HCT116 (cell line): ENCODE measurements at regions not wholly inside any gene's neighbourhood (a gene's known extent, or its start where the extent isn't known, plus 50 kb on each side); places are given as distances from the start of the nearest gene placed in this dataset.

ENCODE experiments used
- ATAC-seq: fragments of 200-7000 bp; cut with Tn5 transposase; 2 replicates; pipeline ENCODE4 v1.9.1; 2020; ENCODE audit warnings: mild to moderate bottlenecking, moderate library complexity
- BruUV-seq: library from RNA; stranded (reverse); fragments of 400-500 nt; replicated peaks from 2 replicates; lab custom pipeline; 2021; lab: Mats Ljungman, UMichigan
- CTCF ChIA-PET: fragments of 300-600 bp; sonication (Branson Sonifier 250); formaldehyde crosslinking; loops from one replicate; lab custom pipeline; 2021; ENCODE audit warnings: antibody characterized with exemption; lab: Charles Lee
- POLR2A ChIA-PET: fragments of 300-600, 350-600 bp; sonication (Branson Sonifier 250); formaldehyde crosslinking; loops from one replicate; lab custom pipeline; 2021; ENCODE audit warnings: antibody characterized with exemption; lab: Charles Lee
- RAD21 ChIA-PET, 2 experiments: fragments of 300-600 bp; sonication (Branson Sonifier 250); formaldehyde crosslinking; loops; one replicate each; lab custom pipeline; 2023; ENCODE audit warnings: low total read pairs in 2 of 2; ENCODE audit not compliant: uncharacterized antibody in 2 of 2, unreplicated experiment in 2 of 2, low non-redundant PET in 1 of 2; lab: Charles Lee
- DNase-seq: peaks from one replicate; pipeline ENCODE4 v3.0.0-alpha.2; 2010; ENCODE audit warnings: low read depth, low spot score
- H2AFZ ChIP-seq: fragments of 200-600 bp; shearing (Covaris generic), sonication (generic); 2 replicates; pipeline ENCODE4 v1.6.1; 2017; ENCODE audit warnings: low read depth, mixed run types, mixed read lengths, antibody characterized with exemption, low read length; ENCODE audit not compliant: poor library complexity, severe bottlenecking
- H3K27ac ChIP-seq: 2 replicates; pipeline ENCODE4 v1.5.1; 2012; ENCODE audit warnings: low read depth, low read length
- H3K27me3 ChIP-seq: fragments of 200-600 bp; sonication (generic); 2 replicates; pipeline ENCODE4 v1.6.1; 2016; ENCODE audit warnings: mixed run types, low read length, mixed read lengths; ENCODE audit not compliant: insufficient read depth
- H3K36me3 ChIP-seq, 2 experiments: fragments of 200-500 bp in 1 of 2; fragments of 200-600 bp in 1 of 2; sonication (Bioruptor generic) in 1 of 2; sonication (generic) in 1 of 2; 2 replicates each; pipeline versions ENCODE4 v1.5.1 to v1.6.1; 2014 to 2016; ENCODE audit warnings: low read length in 2 of 2, inconsistent platforms in 1 of 2, mixed read lengths in 1 of 2, mixed run types in 1 of 2; ENCODE audit not compliant: insufficient read depth in 2 of 2, control insufficient read depth in 1 of 2
- H3K4me1 ChIP-seq, 2 experiments: fragments of 200-600 bp in 1 of 2; sonication (generic) in 1 of 2; 2 replicates each; pipeline versions ENCODE4 v1.5.1 to v1.6.1; 2012 to 2017; ENCODE audit warnings: low read length in 2 of 2, inconsistent platforms in 1 of 2, mild to moderate bottlenecking in 1 of 2, mixed read lengths in 1 of 2, mixed run types in 1 of 2, moderate library complexity in 1 of 2; ENCODE audit not compliant: insufficient read depth in 2 of 2, control insufficient read depth in 1 of 2
- H3K4me2 ChIP-seq: fragments of 200-600 bp; sonication (generic); 2 replicates; pipeline ENCODE4 v1.6.1; 2017; ENCODE audit warnings: mixed run types, low read length, mixed read lengths
- H3K4me3 ChIP-seq, 2 experiments: fragments of 200-600 bp in 1 of 2; sonication (generic) in 1 of 2; replicated peaks in 1 of 2; 2 replicates each; pipeline ENCODE4 v1.5.1; 2011 to 2016; ENCODE audit warnings: low read length in 2 of 2, control low read depth in 1 of 2, low read depth in 1 of 2, mild to moderate bottlenecking in 1 of 2, mixed read lengths in 1 of 2, mixed run types in 1 of 2
- H3K79me2 ChIP-seq: fragments of 200-600 bp; sonication (generic); 2 replicates; pipeline ENCODE4 v1.6.1; 2017; ENCODE audit warnings: mild to moderate bottlenecking, mixed run types, low read length, moderate library complexity, mixed read lengths; ENCODE audit not compliant: insufficient read depth
- H3K9ac ChIP-seq: fragments of 200-600 bp; sonication (generic); 2 replicates; pipeline ENCODE4 v1.6.1; 2016; ENCODE audit warnings: low read length, mixed read lengths
- H3K9me2 ChIP-seq: fragments of 200-600 bp; sonication (generic), shearing (Covaris generic); 2 replicates; pipeline ENCODE4 v1.6.1; 2017; ENCODE audit warnings: mixed run types, mild to moderate bottlenecking, moderate library complexity; ENCODE audit not compliant: insufficient read depth
- H3K9me3 ChIP-seq, 2 experiments: fragments of 200-500 bp in 1 of 2; fragments of 200-600 bp in 1 of 2; sonication (Bioruptor generic) in 1 of 2; sonication (generic) in 1 of 2; 2 replicates each; pipeline ENCODE4 v1.6.1; 2014 to 2017; ENCODE audit warnings: low read length in 2 of 2, mixed read lengths in 2 of 2, inconsistent platforms in 1 of 2, low read depth in 1 of 2, mild to moderate bottlenecking in 1 of 2, mixed run types in 1 of 2, moderate library complexity in 1 of 2; ENCODE audit not compliant: control insufficient read depth in 1 of 2, insufficient read depth in 1 of 2
- H4K20me1 ChIP-seq: fragments of 200-600 bp; sonication (generic), shearing (Covaris generic); 2 replicates; pipeline ENCODE4 v1.6.1; 2017; ENCODE audit warnings: mixed run types, mild to moderate bottlenecking, moderate library complexity; ENCODE audit not compliant: insufficient read depth
- CBX3 ChIP-seq: IDR thresholded peaks from 2 replicates; pipeline ENCODE4 v1.6.1; 2012; ENCODE audit warnings: low read depth
- CEBPB ChIP-seq: IDR thresholded peaks from 2 replicates; pipeline ENCODE4 v1.6.1; 2012; ENCODE audit warnings: low read depth
- EGR1 ChIP-seq: IDR thresholded peaks from 2 replicates; pipeline ENCODE4 v1.6.1; 2012; ENCODE audit warnings: low read depth
- EZH2 ChIP-seq: fragments of 200-600 bp; sonication (generic); IDR thresholded peaks from 2 replicates; pipeline ENCODE4 v1.6.1; 2017; ENCODE audit warnings: antibody characterized with exemption, mixed run types
- EZH2phosphoT487 ChIP-seq: fragments of 200-600 bp; IDR thresholded peaks from 2 replicates; pipeline ENCODE4 v1.6.1; 2018; ENCODE audit warnings: antibody characterized with exemption, borderline replicate concordance
- POLR2A ChIP-seq: IDR thresholded peaks from 2 replicates; pipeline ENCODE4 v1.7.0; 2011; ENCODE audit warnings: borderline replicate concordance; ENCODE audit not compliant: insufficient read depth, insufficient read length; ENCODE audit errors: extremely low read depth
- RAD21 ChIP-seq: IDR thresholded peaks from 2 replicates; pipeline ENCODE4 v1.6.1; 2012; ENCODE audit warnings: low read depth, mild to moderate bottlenecking
- SIN3A ChIP-seq: IDR thresholded peaks from 2 replicates; pipeline ENCODE4 v1.6.1; 2012; ENCODE audit warnings: low read depth
- SRF ChIP-seq: IDR thresholded peaks from 2 replicates; pipeline ENCODE4 v1.6.1; 2012; ENCODE audit warnings: low read depth
- ZFX ChIP-seq: fragments of 450-650 bp; IDR thresholded peaks from 2 replicates; pipeline ENCODE4 v1.6.1; 2017
- ZNF274 ChIP-seq: fragments of 200-500 bp; sonication (Bioruptor generic); IDR thresholded peaks from 2 replicates; pipeline ENCODE4 v1.6.1; 2014; ENCODE audit warnings: mild to moderate bottlenecking, low read depth, low read length, inconsistent platforms
- intact Hi-C: fragments of 100-400 bp; cut with micrococcal nuclease; formaldehyde crosslinking; loops from 2 replicates; pipeline ENCODE4 v1.10.0; 2022
- TF ChIP-seq, protein P1 (sequence below): IDR thresholded peaks from 2 replicates; pipeline ENCODE4 v1.6.1; 2012
- TF ChIP-seq, protein P2 (sequence below): IDR thresholded peaks from 2 replicates; pipeline ENCODE4 v1.6.1; 2011; ENCODE audit warnings: mild to moderate bottlenecking, low read length, moderate library complexity; ENCODE audit not compliant: insufficient replicate concordance; ENCODE audit errors: extremely low read depth
- TF ChIP-seq, protein P3 (sequence below): IDR thresholded peaks from 2 replicates; pipeline ENCODE4 v1.6.1; 2012

DNA sequence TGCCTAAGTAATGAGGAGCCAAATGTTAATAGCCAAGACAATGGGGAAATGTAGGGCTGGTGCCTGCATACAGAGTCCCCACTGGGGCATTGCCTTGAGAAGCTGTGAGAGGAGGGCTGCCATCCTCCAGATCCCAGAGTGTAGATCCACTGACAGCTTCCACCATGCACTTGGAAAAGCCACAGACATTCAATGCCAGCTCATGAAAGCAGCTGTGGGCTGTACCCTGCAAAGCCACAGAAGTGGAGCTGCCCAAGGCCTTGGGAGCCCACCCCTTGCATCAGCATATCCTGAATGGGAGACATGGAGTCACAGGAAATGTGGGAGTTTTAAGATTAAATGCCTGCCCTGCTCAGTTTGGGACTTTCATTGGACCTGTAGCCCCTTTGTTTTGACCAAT, 244.7 kb downstream of the BTG1 start:
- Histone ChIP-seq H3K9ac (no peak overlapping the region), H3K9me2 (no peaks in the 10 kb centered on the region), H2AFZ (no peak overlapping the region), H3K27me3 (no peaks in the 10 kb centered on the region), H4K20me1 (no peaks in the 10 kb centered on the region), H3K4me2 (no peak overlapping the region), H3K4me1 (peaks cover 0 to 11% of the 10 kb centered on the region in 2 experiments; a peak in 2 of 4 replicates), H3K36me3 (no peaks in the 10 kb centered on the region), H3K4me3 (no peak overlapping the region), H3K9me3 (no peaks in the 10 kb centered on the region), H3K79me2 (no peaks in the 10 kb centered on the region), H3K27ac (no peak overlapping the region)
- CTCF ChIA-PET = no interaction called here
- no peak for DNase-seq
- RAD21 ChIA-PET = no interaction called here
- BruUV-seq = no TSS peak
- ATAC-seq = no peak
- POLR2A ChIA-PET = no interaction called here
- TF ChIP-seq, protein P1, sequence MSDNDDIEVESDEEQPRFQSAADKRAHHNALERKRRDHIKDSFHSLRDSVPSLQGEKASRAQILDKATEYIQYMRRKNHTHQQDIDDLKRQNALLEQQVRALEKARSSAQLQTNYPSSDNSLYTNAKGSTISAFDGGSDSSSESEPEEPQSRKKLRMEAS = no peak
- TF ChIP-seq EZH2 (no peak), EGR1 (no peak), SRF (no peak), SIN3A (no peak), ZFX (no peak)
- TF ChIP-seq, protein P2, sequence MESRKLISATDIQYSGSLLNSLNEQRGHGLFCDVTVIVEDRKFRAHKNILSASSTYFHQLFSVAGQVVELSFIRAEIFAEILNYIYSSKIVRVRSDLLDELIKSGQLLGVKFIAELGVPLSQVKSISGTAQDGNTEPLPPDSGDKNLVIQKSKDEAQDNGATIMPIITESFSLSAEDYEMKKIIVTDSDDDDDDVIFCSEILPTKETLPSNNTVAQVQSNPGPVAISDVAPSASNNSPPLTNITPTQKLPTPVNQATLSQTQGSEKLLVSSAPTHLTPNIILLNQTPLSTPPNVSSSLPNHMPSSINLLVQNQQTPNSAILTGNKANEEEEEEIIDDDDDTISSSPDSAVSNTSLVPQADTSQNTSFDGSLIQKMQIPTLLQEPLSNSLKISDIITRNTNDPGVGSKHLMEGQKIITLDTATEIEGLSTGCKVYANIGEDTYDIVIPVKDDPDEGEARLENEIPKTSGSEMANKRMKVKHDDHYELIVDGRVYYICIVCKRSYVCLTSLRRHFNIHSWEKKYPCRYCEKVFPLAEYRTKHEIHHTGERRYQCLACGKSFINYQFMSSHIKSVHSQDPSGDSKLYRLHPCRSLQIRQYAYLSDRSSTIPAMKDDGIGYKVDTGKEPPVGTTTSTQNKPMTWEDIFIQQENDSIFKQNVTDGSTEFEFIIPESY = no peak
- TF ChIP-seq, protein P3, sequence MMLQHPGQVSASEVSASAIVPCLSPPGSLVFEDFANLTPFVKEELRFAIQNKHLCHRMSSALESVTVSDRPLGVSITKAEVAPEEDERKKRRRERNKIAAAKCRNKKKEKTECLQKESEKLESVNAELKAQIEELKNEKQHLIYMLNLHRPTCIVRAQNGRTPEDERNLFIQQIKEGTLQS = no peak
- intact Hi-C loops = no loop called here

DNA sequence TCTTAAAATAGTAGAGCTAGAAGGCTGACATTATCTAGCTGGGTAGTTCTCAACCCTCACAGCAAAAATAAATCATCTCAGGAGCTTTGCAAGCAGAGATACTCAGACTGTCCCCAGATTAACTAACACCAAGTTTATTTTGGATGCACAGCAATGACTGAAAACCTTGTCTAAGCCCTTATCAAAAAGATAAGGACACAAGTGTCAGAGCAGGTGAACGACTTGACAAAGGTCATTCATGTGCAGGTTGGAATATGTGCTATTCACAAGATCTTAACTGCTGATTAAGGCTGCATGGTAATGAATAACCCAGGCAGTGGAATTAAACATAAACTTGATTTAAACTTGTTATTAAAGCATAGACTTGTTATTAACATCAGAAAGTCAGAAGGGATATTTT, 246.6 kb downstream of the BTG1 start:
- no peak overlapping the region for H3K27ac ChIP-seq
- CTCF ChIA-PET = no interaction called here
- no peaks in the 10 kb centered on the region for H3K9me2 ChIP-seq
- no peaks in the 10 kb centered on the region for H3K9me3 ChIP-seq
- no peaks in the 10 kb centered on the region for H3K27me3 ChIP-seq
- no peak overlapping the region for H3K9ac ChIP-seq
- H3K79me2 ChIP-seq = no peaks in the 10 kb centered on the region
- no TSS peak for BruUV-seq
- no peak overlapping the region for H2AFZ ChIP-seq
- no peaks in the 10 kb centered on the region for H3K36me3 ChIP-seq
- ATAC-seq = no peak
- no peak for DNase-seq
- intact Hi-C loops = no loop called here
- POLR2A ChIA-PET = no interaction called here
- no peak overlapping the region for H3K4me2 ChIP-seq
- H4K20me1 ChIP-seq = no peaks in the 10 kb centered on the region
- RAD21 ChIA-PET = no interaction called here
- H3K4me3 ChIP-seq = no peak overlapping the region
- peaks cover 0 to 11% of the 10 kb centered on the region in 2 experiments; a peak in 2 of 4 replicates for H3K4me1 ChIP-seq
- TF ChIP-seq ZNF274 (no peak), CEBPB (no peak), RAD21 (no peak), CBX3 (no peak), SRF (no peak), SIN3A (no peak), POLR2A (no peak), EZH2 (no peak), EZH2phosphoT487 (no peak)
- TF ChIP-seq, protein P3 = no peak
- TF ChIP-seq, protein P2 = no peak
